ENCODE measurements at regions not wholly inside any gene's neighbourhood (a gene's known extent, or its start where the extent isn't known, plus 50 kb on each side); places are given as distances from the start of the nearest gene placed in this dataset.

DNA sequence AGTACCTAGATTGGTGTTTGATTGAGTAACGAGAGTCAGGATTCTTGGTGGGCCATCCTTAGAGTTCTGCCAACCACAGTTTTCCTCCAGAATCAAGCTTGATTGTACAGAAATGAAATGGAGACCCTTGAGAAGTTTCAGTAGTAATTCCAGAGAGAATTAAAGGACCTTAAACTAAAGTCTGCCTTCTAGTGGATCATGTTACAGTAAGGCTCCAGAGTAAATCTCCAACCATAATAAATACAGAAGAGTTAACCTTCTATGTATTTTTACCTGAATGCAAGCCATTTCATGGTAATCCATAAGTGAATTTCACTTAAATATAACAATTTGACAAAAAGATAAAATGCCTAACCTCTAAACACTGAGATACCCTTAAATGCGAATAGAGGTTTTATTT, 53.0 kb upstream of the CNTLN start:
- Histone ChIP-seq H3K79me2 (ENCODE audit: control insufficient read depth in 1 of 2, insufficient read depth in 2 of 2, low read length in 2 of 2) (no peaks in the 10 kb centered on the region), H3K9me3 (ENCODE audit: insufficient read depth in 2 of 2, low read depth in 1 of 2, low read length in 1 of 2) (no peaks in the 10 kb centered on the region), H4K8ac (ENCODE audit: extremely low read depth, insufficient read depth, low read length) (no peak overlapping the region), H3K36me3 (ENCODE audit: control insufficient read depth in 2 of 4, insufficient read depth in 4 of 4, low read length in 3 of 4) (no peaks in the 10 kb centered on the region), H2BK120ac (replicated peaks; ENCODE audit: low read depth, low read length) (no peak overlapping the region), H3K4ac (replicated peaks; ENCODE audit: insufficient read length, low read depth, low read length) (no peak overlapping the region), H2AFZ (ENCODE audit: low read length) (peak overlapping the region; percentile 96), H3K9ac (replicated peaks in 1 of 4; ENCODE audit: extremely low read depth in 1 of 4, low read depth in 3 of 4, low read length in 3 of 4) (no peak overlapping the region), H3K56ac (replicated peaks; ENCODE audit: insufficient read length, low read depth, low read length) (no peak overlapping the region), H3K23me2 (ENCODE audit: low read depth, low read length) (no peaks in the 10 kb centered on the region), H3K14ac (ENCODE audit: insufficient read length) (no peak overlapping the region), H2BK5ac (ENCODE audit: low read depth, low read length) (no peak overlapping the region), H4K20me1 (replicated peaks in 1 of 2; ENCODE audit: control insufficient read depth in 1 of 2, insufficient read depth in 2 of 2, low read length in 2 of 2) (no peaks in the 10 kb centered on the region), H3K4me3 (ENCODE audit: extremely low read depth in 1 of 4, insufficient read depth in 2 of 4, low read depth in 3 of 4, low read length in 4 of 4) (no peak overlapping the region), H2AK5ac (ENCODE audit: low read depth, low read length) (no peak overlapping the region), H4K91ac (replicated peaks; ENCODE audit: insufficient read length, low read length) (no peak overlapping the region), H3K23ac (ENCODE audit: insufficient read length) (no peak overlapping the region), H3K4me2 (ENCODE audit: insufficient read depth in 1 of 2, low read depth in 2 of 2, low read length in 2 of 2) (no peak overlapping the region), H3K27ac (ENCODE audit: low read depth, low read length) (no peak overlapping the region), H3K4me1 (replicated peaks in 1 of 4; ENCODE audit: control insufficient read depth in 3 of 4, insufficient read depth in 4 of 4, low read length in 3 of 4) (peaks cover 1 to 6% (median 4%) of the 10 kb centered on the region in 4 experiments; a peak in 3 of 7 replicates), H3K27me3 (replicated peaks in 1 of 4; ENCODE audit: control insufficient read depth in 3 of 4, extremely low read depth in 1 of 4, insufficient read depth in 3 of 4, low read length in 3 of 4) (no peaks in the 10 kb centered on the region), H4K5ac (ENCODE audit: insufficient read length, low read depth, low read length) (no peak overlapping the region), H3K18ac (ENCODE audit: extremely low read depth, low read length) (no peak overlapping the region), H2BK12ac (ENCODE audit: low read depth, low read length) (no peak overlapping the region), H2BK15ac (ENCODE audit: low read length) (no peak overlapping the region), H3K79me1 (ENCODE audit: low read depth, low read length) (no peaks in the 10 kb centered on the region), H2BK20ac (ENCODE audit: low read length) (no peak overlapping the region)
- 85% methylated on average over 2 of the region's 2 CpGs; no CpG with 5 or more reads in 1 of the 2 experiments for WGBS, 2 experiments (ENCODE audit: extremely low coverage in 1 of 2, insufficient coverage in 1 of 2, insufficient read length in 1 of 2, insufficient replicate concordance in 2 of 2, low coverage in 1 of 2, low lambda C conversion rate in 2 of 2, missing lambda C conversion rate in 1 of 2)
- FAIRE-seq (no peak), DNase-seq (ENCODE audit: low read depth in 1 of 2, low spot score in 2 of 2) (no peak)
- ChIA-PET POLR2A (ENCODE audit: partially characterized antibody) (no interaction called here), CTCF (ENCODE audit: partially characterized antibody) (interaction anchor here (0.6 to 1.6 kb wide), 5 partner anchors 17 to 120 kb away, joined by 3 to 5 read pairs (median 4); no protein-coding TSS in a partner anchor)
- TF ChIP-seq, protein P1, sequence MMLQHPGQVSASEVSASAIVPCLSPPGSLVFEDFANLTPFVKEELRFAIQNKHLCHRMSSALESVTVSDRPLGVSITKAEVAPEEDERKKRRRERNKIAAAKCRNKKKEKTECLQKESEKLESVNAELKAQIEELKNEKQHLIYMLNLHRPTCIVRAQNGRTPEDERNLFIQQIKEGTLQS (IDR thresholded peaks at IDR 0.05; ENCODE audit: insufficient read depth, low read depth, low read length), result no peak
- TF ChIP-seq YY1 (IDR thresholded peaks at IDR 0.05; ENCODE audit: low read depth, low read length) (no peak), BRCA1 (IDR thresholded peaks at IDR 0.05; ENCODE audit: low read depth, low read length) (no peak), HDAC6 (IDR thresholded peaks at IDR 0.05; ENCODE audit: low read depth, low read length) (no peak), MAFK (IDR thresholded peaks at IDR 0.05; ENCODE audit: low read depth, low read length) (no peak), ASH2L (IDR thresholded peaks at IDR 0.05; ENCODE audit: low read length) (no peak), POU5F1 (IDR thresholded peaks at IDR 0.05; ENCODE audit: low read depth, low read length) (no peak), JUND (IDR thresholded peaks at IDR 0.05; ENCODE audit: low read length) (no peak), BCL11A (IDR thresholded peaks at IDR 0.05; ENCODE audit: low read depth in 2 of 2, low read length in 2 of 2) (no peak), RAD21 (IDR thresholded peaks at IDR 0.05 in 1 of 2, conservative IDR thresholded peaks at IDR 0.05 in 1 of 2; ENCODE audit: low read depth in 2 of 2, low read length in 2 of 2) (no peak), KDM4A (IDR thresholded peaks at IDR 0.05; ENCODE audit: low read depth, low read length, severe bottlenecking) (no peak), NANOG (IDR thresholded peaks at IDR 0.05; ENCODE audit: insufficient read depth, low read depth, low read length, poor library complexity, severe bottlenecking) (no peak)
- TF ChIP-seq, protein P2, sequence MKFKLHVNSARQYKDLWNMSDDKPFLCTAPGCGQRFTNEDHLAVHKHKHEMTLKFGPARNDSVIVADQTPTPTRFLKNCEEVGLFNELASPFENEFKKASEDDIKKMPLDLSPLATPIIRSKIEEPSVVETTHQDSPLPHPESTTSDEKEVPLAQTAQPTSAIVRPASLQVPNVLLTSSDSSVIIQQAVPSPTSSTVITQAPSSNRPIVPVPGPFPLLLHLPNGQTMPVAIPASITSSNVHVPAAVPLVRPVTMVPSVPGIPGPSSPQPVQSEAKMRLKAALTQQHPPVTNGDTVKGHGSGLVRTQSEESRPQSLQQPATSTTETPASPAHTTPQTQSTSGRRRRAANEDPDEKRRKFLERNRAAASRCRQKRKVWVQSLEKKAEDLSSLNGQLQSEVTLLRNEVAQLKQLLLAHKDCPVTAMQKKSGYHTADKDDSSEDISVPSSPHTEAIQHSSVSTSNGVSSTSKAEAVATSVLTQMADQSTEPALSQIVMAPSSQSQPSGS (IDR thresholded peaks at IDR 0.05; ENCODE audit: low read length), result no peak

All from H1 (cell line).